ENCODE measurements at regions not wholly inside any gene's neighbourhood (a gene's known extent, or its start where the extent isn't known, plus 50 kb on each side); places are given as distances from the start of the nearest gene placed in this dataset.

- no peak for ATAC-seq (ENCODE audit: low read depth)
- no peak overlapping the region for H2AFZ ChIP-seq (replicated peaks; ENCODE audit: low read length, poor library complexity)
- H2AK9ac ChIP-seq (replicated peaks; ENCODE audit: low read depth, low read length, poor library complexity), result no peak overlapping the region
- H2BK5ac ChIP-seq (ENCODE audit: low read depth, low read length, poor library complexity, severe bottlenecking), result no peak overlapping the region
- H3K4me3 ChIP-seq (ENCODE audit: insufficient read depth, low read depth, low read length), result no peak overlapping the region
- H4K5ac ChIP-seq (ENCODE audit: low read depth, low read length), result no peak overlapping the region
- ChIA-PET POLR2A (ENCODE audit: unreplicated experiment) (no interaction called here), CTCF (no interaction called here)
- H3K23ac ChIP-seq (ENCODE audit: low read depth, low read length), result no peak overlapping the region
- H4K8ac ChIP-seq (ENCODE audit: low read depth in 2 of 2, low read length in 2 of 2), result no peak overlapping the region
- DNase-seq, result no peak
- no peak overlapping the region for H4K91ac ChIP-seq (ENCODE audit: insufficient read depth, low read depth, low read length)
- H2BK20ac ChIP-seq (ENCODE audit: low read depth, low read length), result no peak overlapping the region
- H3K18ac ChIP-seq (ENCODE audit: low read depth, low read length), result no peak overlapping the region
- no peaks in the 10 kb centered on the region for H3K9me1 ChIP-seq (ENCODE audit: insufficient read depth, low read length)
- no TSS peak for BruUV-seq (replicated peaks)
- no peak overlapping the region for H3K27ac ChIP-seq (ENCODE audit: insufficient read depth, low read length)
- no peak overlapping the region for H3K9ac ChIP-seq (ENCODE audit: low read depth, low read length)
- H3K36me3 ChIP-seq (ENCODE audit: control insufficient read depth, insufficient read depth, low read length), result no peaks in the 10 kb centered on the region
- H2BK15ac ChIP-seq (ENCODE audit: low read depth, low read length), result no peak overlapping the region
- intact Hi-C loops (cut with micrococcal nuclease), result no loop called here
- TF ChIP-seq CEBPB (IDR thresholded peaks at IDR 0.05; ENCODE audit: low read depth, low read length) (no peak), NFE2L2 (IDR thresholded peaks at IDR 0.05; ENCODE audit: low read depth, low read length) (no peak), RFX5 (IDR thresholded peaks at IDR 0.05; ENCODE audit: low read depth, low read length) (no peak)
- no peak overlapping the region for H2BK120ac ChIP-seq (ENCODE audit: low read depth, low read length)
- no peaks in the 10 kb centered on the region for H3K9me3 ChIP-seq (ENCODE audit: control insufficient read depth, insufficient read depth, low read length)
- dilution Hi-C loops (cut with HindIII; ENCODE audit: low sequenced_read_pairs, unreplicated experiment), result no loop called here
- H3K56ac ChIP-seq (ENCODE audit: extremely low read depth, insufficient read depth, low read length), result no peak overlapping the region
- in situ Hi-C loops (cut with MboI; ENCODE audit: low sequenced_read_pairs), result no loop called here
- no peak overlapping the region for H3K4ac ChIP-seq (ENCODE audit: low read depth, low read length)
- H4K20me1 ChIP-seq (ENCODE audit: insufficient read depth, low read length), result no peaks in the 10 kb centered on the region
- no peaks in the 10 kb centered on the region for H3K79me1 ChIP-seq (ENCODE audit: low read depth in 1 of 2, low read length in 2 of 2)
- no peak overlapping the region for H2AK5ac ChIP-seq (ENCODE audit: low read depth, low read length)
- no peaks in the 10 kb centered on the region for H3K27me3 ChIP-seq (ENCODE audit: control insufficient read depth, insufficient read depth, low read length)
- no peak overlapping the region for H3K14ac ChIP-seq (replicated peaks; ENCODE audit: low read depth, low read length)
- no peak overlapping the region for H3K4me2 ChIP-seq (ENCODE audit: low read depth, low read length)
- no peaks in the 10 kb centered on the region for H3K4me1 ChIP-seq (ENCODE audit: control insufficient read depth, insufficient read depth, low read length)
These were observed 442.2 kb downstream of the SLC6A15 start for GRCh38 chr12:84470361-84470760.

All from IMR-90 (cell line).